Mucosa of gallbladder (tissue), 1 donor: ENCODE measurements at regions not wholly inside any gene's neighbourhood (a gene's known extent, or its start where the extent isn't known, plus 50 kb on each side); places are given as distances from the start of the nearest gene placed in this dataset.

Experiments used
- DNase-seq: peaks from one replicate; pipeline ENCODE4 v3.0.0-alpha.2; 2020; ENCODE audit warnings: low spot score
- donor health status: DM: no; HTN: no; CAD: no.

- DNase-seq: no peak
These were observed 301.7 kb upstream of the CPEB2 start for GRCh38 chr4:14700544-14700943.

- no peak for DNase-seq
These were observed 300.9 kb upstream of the CPEB2 start for GRCh38 chr4:14701389-14701788.

GRCh38 chr4:14701896-14702295 lies 300.4 kb upstream of the CPEB2 start:
- no peak for DNase-seq

- DNase-seq: no peak
These were observed 293.7 kb upstream of the CPEB2 start for GRCh38 chr4:14708574-14708973.

GRCh38 chr4:14711259-14711658 lies 291.0 kb upstream of the CPEB2 start:
- no peak for DNase-seq

GRCh38 chr4:14716691-14717090 lies 285.6 kb upstream of the CPEB2 start:
- DNase-seq: no peak

- peak; percentile 14 for DNase-seq
These were observed 283.2 kb upstream of the CPEB2 start for GRCh38 chr4:14719053-14719452.

GRCh38 chr4:14726441-14726840 lies 275.8 kb upstream of the CPEB2 start:
- no peak for DNase-seq

GRCh38 chr4:14726877-14727361 lies 275.4 kb upstream of the CPEB2 start:
- peak; percentile 23 for DNase-seq

GRCh38 chr4:14729282-14730000 lies 272.8 kb upstream of the CPEB2 start:
- no peak for DNase-seq

- DNase-seq: no peak
These were observed 260.2 kb upstream of the CPEB2 start for GRCh38 chr4:14742054-14742453.

GRCh38 chr4:14743172-14743571 lies 259.1 kb upstream of the CPEB2 start:
- no peak for DNase-seq

- no peak for DNase-seq
These were observed 258.7 kb upstream of the CPEB2 start for GRCh38 chr4:14743601-14744000.

- no peak for DNase-seq
These were observed 257.9 kb upstream of the CPEB2 start for GRCh38 chr4:14744346-14744745.

GRCh38 chr4:14749910-14750309 lies 252.4 kb upstream of the CPEB2 start:
- DNase-seq: no peak

GRCh38 chr4:14752341-14753046 lies 249.8 kb upstream of the CPEB2 start:
- no peak for DNase-seq

- DNase-seq: no peak
These were observed 235.1 kb upstream of the CPEB2 start for GRCh38 chr4:14767142-14767541.

- no peak for DNase-seq
These were observed 233.8 kb upstream of the CPEB2 start for GRCh38 chr4:14768449-14768848.

- DNase-seq: no peak
These were observed 232.3 kb upstream of the CPEB2 start for GRCh38 chr4:14769993-14770392.

- no peak for DNase-seq
These were observed 231.2 kb upstream of the CPEB2 start for GRCh38 chr4:14771094-14771493.

GRCh38 chr4:14771504-14772175 lies 230.6 kb upstream of the CPEB2 start:
- no peak for DNase-seq

- DNase-seq: no peak
These were observed 229.9 kb upstream of the CPEB2 start for GRCh38 chr4:14772388-14772787.
